Choroid plexus epithelial cell (primary cell): ENCODE measurements at regions not wholly inside any gene's neighbourhood (a gene's known extent, or its start where the extent isn't known, plus 50 kb on each side); places are given as distances from the start of the nearest gene placed in this dataset.

ENCODE experiments used
- DNase-seq: peaks from one replicate; pipeline ENCODE4 v3.0.0-alpha.2; 2010; ENCODE audit warnings: low read depth
- H3K4me3 ChIP-seq: 2 replicates; pipeline ENCODE4 v1.5.1; 2011; ENCODE audit warnings: low read depth, mild to moderate bottlenecking, control low read depth, low read length, moderate library complexity
- TF ChIP-seq, protein P1 (sequence below): conservative IDR thresholded peaks from 2 replicates; pipeline ENCODE4 v1.5.1; 2011; ENCODE audit warnings: low read depth, mild to moderate bottlenecking, control low read depth, inconsistent platforms, low read length, moderate library complexity

DNA sequence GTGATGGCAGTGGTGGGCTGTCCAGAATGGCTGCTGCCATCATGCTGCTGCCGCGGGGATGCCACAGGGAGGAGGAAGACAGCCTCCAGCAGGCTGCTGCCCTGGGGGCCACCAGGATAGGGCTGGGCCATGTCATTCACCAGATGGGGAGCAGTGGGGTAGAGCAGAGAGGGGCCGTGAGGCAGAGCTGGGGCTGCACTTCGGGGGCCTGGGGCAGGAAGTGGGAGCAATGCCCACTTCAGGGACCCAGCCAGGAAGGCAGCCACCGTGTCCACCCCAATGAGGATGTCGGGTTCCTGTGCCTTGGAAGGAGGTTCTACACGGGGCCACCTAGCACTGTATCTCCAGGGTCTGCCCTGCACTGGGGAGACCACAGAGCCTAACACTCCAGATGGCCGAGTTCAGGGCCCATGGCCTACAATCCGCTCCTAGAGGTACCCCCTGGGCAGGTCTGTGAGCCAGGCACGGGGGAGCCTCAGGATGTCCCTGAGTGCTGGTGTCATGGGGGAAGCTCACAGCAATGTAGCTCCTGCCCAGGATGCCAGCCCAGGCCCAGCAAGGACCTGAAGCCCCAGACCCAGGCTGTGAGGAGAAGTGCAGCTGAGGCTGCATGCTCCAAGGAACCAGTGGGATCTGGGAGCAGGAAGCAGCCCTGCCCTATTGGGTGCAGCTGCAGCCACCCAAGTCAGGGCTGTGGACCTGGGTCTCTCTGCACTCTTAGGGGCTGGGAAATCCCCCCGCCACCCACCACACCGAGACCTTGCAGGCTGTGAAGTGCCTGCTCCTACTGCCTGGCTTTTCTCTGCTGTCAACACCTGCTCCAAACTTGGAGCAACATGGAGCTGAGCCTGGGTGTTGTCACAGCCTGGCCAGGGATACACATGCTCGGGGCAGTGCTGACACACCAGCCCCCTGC lies 140.3 kb downstream of the PDHA2 start:
- TF ChIP-seq, protein P1, sequence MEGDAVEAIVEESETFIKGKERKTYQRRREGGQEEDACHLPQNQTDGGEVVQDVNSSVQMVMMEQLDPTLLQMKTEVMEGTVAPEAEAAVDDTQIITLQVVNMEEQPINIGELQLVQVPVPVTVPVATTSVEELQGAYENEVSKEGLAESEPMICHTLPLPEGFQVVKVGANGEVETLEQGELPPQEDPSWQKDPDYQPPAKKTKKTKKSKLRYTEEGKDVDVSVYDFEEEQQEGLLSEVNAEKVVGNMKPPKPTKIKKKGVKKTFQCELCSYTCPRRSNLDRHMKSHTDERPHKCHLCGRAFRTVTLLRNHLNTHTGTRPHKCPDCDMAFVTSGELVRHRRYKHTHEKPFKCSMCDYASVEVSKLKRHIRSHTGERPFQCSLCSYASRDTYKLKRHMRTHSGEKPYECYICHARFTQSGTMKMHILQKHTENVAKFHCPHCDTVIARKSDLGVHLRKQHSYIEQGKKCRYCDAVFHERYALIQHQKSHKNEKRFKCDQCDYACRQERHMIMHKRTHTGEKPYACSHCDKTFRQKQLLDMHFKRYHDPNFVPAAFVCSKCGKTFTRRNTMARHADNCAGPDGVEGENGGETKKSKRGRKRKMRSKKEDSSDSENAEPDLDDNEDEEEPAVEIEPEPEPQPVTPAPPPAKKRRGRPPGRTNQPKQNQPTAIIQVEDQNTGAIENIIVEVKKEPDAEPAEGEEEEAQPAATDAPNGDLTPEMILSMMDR, result no peak
- no peak overlapping the region for H3K4me3 ChIP-seq
- DNase-seq, result no peak

DNA sequence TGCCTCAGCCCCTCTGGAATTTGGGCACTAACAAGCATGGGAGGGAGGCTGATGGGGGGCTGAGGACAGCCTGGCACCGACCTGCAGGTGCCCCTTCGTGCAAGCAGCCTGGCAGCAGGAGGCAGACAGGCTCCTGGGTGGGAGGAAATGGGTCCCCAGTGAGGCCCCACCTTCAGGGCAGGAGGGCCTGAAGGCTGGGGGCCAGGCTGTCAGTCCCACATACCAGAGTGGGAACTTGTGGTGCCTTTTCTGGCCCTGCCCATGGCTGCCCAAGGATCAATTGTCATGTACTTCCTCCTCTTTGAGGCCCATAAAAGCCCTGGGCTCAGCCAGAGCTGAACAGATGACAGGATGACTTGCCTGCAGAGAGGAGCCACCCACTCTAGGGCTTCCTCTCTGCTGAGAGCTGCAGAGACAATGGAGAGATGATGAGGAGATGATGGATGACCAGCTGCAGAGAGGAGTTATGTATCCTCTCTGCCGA lies 141.0 kb downstream of the PDHA2 start:
- no peak overlapping the region for H3K4me3 ChIP-seq
- DNase-seq, result no peak
- TF ChIP-seq, protein P1, result no peak

GRCh38 chr4:95981591-95981990 lies 141.7 kb downstream of the PDHA2 start:
- TF ChIP-seq, protein P1, result no peak
- H3K4me3 ChIP-seq, result no peak overlapping the region

DNA sequence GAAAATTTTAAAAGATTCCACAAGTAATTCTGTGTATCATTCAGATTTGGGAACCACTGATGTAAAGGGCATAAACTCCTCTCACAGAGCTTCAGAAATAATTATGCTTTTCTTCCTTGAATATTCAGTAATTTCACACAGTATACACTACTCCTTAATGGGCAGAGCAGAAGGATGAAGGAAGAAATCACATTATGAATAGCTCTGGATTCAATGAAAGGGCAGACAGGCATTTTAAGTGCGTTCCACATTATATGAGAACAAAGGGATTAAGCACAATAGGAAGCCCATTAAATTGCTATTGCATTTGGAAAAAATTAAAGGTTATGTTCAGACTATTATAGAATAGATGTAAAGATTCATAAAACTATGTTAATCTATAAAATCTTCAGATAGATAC lies 142.6 kb downstream of the PDHA2 start:
- H3K4me3 ChIP-seq, result no peak overlapping the region
- TF ChIP-seq, protein P1, result no peak
- no peak for DNase-seq

More at GRCh38 chr4:95981591-95981990, 141.7 kb downstream of the PDHA2 start:
- DNase-seq, result no peak

- no peak overlapping the region for H3K4me3 ChIP-seq
- TF ChIP-seq, protein P1, result no peak
- no peak for DNase-seq
Observed at GRCh38 chr4:95984081-95984480, 144.2 kb downstream of the PDHA2 start.

DNA sequence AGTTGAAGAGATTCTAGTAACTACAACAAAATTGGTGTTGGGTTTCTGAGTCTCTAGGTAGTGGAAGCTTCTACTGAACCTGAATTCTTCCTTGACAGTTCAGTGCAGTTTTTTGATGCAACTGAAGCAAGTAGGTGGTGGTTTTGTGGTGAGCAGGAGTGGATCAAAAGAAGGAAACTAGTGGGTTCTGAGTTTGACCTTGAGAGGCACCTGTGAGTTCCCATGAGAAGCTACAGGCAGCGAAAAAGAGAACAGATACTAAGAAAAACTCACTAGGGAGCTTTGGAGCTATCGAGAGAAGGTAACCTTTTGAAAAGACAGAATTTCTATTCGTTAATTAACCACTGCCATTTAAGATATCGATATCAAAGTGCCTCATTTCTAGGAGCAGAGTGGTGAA lies 145.2 kb downstream of the PDHA2 start:
- no peak for DNase-seq
- no peak overlapping the region for H3K4me3 ChIP-seq
- TF ChIP-seq, protein P1, result no peak
